Osteoblast (primary cell): ENCODE measurements at regions not wholly inside any gene's neighbourhood (a gene's known extent, or its start where the extent isn't known, plus 50 kb on each side); places are given as distances from the start of the nearest gene placed in this dataset.

Source experiments
- DNase-seq: peaks from one replicate; pipeline ENCODE4 v3.0.0; 2011; ENCODE audit warnings: low spot score, mixed read lengths; ENCODE audit not compliant: insufficient read length; ENCODE audit errors: missing footprints
- H2AFZ ChIP-seq: 2 replicates; pipeline ENCODE4 v1.6.0; 2011; ENCODE audit warnings: mild to moderate bottlenecking, low read length
- H3K27ac ChIP-seq: 2 replicates; pipeline ENCODE4 v1.5.1; 2011; ENCODE audit warnings: mild to moderate bottlenecking, low read depth, low read length, moderate library complexity
- H3K27me3 ChIP-seq: 2 replicates; pipeline ENCODE4 v1.6.0; 2012; ENCODE audit warnings: mild to moderate bottlenecking, control low read depth, inconsistent platforms, low read length, moderate library complexity; ENCODE audit not compliant: insufficient read depth
- H3K36me3 ChIP-seq: 2 replicates; pipeline ENCODE4 v1.5.1; 2011; ENCODE audit warnings: mild to moderate bottlenecking, low read length, control low read depth, moderate library complexity; ENCODE audit not compliant: insufficient read depth
- H3K4me1 ChIP-seq: 2 replicates; pipeline ENCODE4 v1.5.1; 2011; ENCODE audit warnings: mild to moderate bottlenecking, low read length, control low read depth, moderate library complexity; ENCODE audit not compliant: insufficient read depth
- H3K4me2 ChIP-seq: 2 replicates; pipeline ENCODE4 v1.6.0; 2011; ENCODE audit warnings: mild to moderate bottlenecking, low read length; ENCODE audit not compliant: insufficient read depth
- H3K4me3 ChIP-seq: fragments of 200-600 bp; sonication (generic); 3 replicates; pipeline ENCODE4 v1.5.1; 2012; ENCODE audit warnings: mild to moderate bottlenecking, low read length, inconsistent platforms; ENCODE audit not compliant: insufficient read depth
- H3K79me2 ChIP-seq: 2 replicates; pipeline ENCODE4 v1.6.0; 2012; ENCODE audit warnings: mild to moderate bottlenecking, low read length, control low read depth, inconsistent platforms; ENCODE audit not compliant: insufficient read depth
- H3K9me3 ChIP-seq: 2 replicates; pipeline ENCODE4 v1.5.1; 2011; ENCODE audit warnings: low read depth, low read length, control low read depth
- H4K20me1 ChIP-seq: 2 replicates; pipeline ENCODE4 v1.6.0; 2012; ENCODE audit warnings: mild to moderate bottlenecking, low read length, control low read depth; ENCODE audit not compliant: insufficient read depth
- TF ChIP-seq, protein P1 (sequence below): IDR thresholded peaks from 2 replicates; pipeline ENCODE4 v1.5.1; 2011; ENCODE audit warnings: mild to moderate bottlenecking, low read depth, low read length, moderate library complexity; ENCODE audit errors: extremely low read depth

DNA sequence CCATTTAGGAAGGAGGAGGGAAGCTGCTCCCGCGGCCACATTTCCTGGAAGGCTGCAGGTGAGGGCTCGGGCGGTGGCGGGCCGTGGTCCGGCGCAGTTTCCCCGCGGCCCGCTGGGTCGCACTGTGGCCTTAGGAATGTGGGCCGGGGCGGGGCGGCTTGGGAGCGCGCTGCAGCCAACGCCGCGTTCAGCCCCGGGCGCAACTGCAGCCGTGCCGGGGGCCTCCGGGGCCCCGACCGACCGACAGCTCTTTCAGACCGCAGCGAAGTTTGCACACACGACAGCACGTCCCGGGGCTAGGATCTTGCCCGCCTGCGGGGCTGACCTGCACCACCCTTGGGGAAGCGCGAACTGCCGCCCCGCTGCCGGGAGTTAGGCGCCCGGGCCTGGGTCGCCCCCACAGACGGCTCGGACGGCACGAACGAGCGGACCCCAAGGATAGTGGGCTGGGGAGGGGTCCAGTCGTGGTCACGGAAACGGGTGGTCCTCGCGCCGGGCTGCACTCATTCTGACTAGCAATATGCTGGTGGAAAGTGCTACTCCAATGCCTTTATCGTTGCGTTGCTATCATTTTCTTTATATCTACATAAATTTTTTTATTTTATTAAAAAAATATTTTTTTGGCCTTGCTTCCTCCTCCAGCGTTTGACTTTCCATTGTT, 69.9 kb upstream of the DLX2 start:
- H3K4me1 ChIP-seq: no peaks in the 10 kb centered on the region
- no peaks in the 10 kb centered on the region for H3K79me2 ChIP-seq
- H3K9me3 ChIP-seq: no peaks in the 10 kb centered on the region
- peak overlapping the region; percentile 90 for H3K4me2 ChIP-seq
- H3K27me3 ChIP-seq: peaks cover 4% of the 10 kb centered on the region
- peak overlapping the region; percentile 83 for H3K4me3 ChIP-seq
- TF ChIP-seq, protein P1, sequence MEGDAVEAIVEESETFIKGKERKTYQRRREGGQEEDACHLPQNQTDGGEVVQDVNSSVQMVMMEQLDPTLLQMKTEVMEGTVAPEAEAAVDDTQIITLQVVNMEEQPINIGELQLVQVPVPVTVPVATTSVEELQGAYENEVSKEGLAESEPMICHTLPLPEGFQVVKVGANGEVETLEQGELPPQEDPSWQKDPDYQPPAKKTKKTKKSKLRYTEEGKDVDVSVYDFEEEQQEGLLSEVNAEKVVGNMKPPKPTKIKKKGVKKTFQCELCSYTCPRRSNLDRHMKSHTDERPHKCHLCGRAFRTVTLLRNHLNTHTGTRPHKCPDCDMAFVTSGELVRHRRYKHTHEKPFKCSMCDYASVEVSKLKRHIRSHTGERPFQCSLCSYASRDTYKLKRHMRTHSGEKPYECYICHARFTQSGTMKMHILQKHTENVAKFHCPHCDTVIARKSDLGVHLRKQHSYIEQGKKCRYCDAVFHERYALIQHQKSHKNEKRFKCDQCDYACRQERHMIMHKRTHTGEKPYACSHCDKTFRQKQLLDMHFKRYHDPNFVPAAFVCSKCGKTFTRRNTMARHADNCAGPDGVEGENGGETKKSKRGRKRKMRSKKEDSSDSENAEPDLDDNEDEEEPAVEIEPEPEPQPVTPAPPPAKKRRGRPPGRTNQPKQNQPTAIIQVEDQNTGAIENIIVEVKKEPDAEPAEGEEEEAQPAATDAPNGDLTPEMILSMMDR: peak; percentile 64
- no peaks in the 10 kb centered on the region for H3K36me3 ChIP-seq
- peak overlapping the region; percentile 92 for H2AFZ ChIP-seq
- DNase-seq: peak; percentile 94
- no peaks in the 10 kb centered on the region for H4K20me1 ChIP-seq
- H3K27ac ChIP-seq: no peak overlapping the region

DNA sequence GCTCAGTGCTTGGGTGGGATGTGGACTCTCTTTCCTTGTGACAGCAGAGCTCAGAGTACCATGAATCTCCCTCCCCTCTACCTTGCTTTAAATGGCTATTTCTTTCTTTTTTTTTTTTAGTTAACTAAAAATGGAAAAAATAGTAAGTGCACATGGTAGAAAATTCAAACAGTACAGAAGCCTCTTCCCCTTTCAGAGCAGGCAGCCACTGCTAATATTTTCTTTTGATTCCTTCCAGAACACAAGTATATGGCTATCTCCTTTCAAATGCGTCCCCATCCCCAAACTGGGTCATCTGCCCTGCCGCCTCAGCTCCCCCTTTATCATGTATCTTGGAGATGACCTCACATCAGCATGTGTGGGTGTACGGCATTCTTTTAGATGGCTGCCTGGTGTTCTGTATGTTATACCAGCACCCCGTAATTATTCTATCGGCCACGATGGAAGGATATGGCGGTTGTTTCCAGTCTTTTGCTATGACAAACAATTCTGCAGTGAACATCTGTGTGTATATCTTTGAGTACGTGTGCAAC, 70.5 kb upstream of the DLX2 start:
- no peak overlapping the region for H3K27ac ChIP-seq
- no peaks in the 10 kb centered on the region for H4K20me1 ChIP-seq
- TF ChIP-seq, protein P1: no peak
- H3K27me3 ChIP-seq: peaks cover 4% of the 10 kb centered on the region
- H3K79me2 ChIP-seq: no peaks in the 10 kb centered on the region
- H3K4me2 ChIP-seq: peak overlapping the region; percentile 90
- no peaks in the 10 kb centered on the region for H3K36me3 ChIP-seq
- no peaks in the 10 kb centered on the region for H3K9me3 ChIP-seq
- no peak for DNase-seq
- no peak overlapping the region for H2AFZ ChIP-seq
- H3K4me1 ChIP-seq: no peaks in the 10 kb centered on the region
- peak overlapping the region; percentile 83 for H3K4me3 ChIP-seq

DNA sequence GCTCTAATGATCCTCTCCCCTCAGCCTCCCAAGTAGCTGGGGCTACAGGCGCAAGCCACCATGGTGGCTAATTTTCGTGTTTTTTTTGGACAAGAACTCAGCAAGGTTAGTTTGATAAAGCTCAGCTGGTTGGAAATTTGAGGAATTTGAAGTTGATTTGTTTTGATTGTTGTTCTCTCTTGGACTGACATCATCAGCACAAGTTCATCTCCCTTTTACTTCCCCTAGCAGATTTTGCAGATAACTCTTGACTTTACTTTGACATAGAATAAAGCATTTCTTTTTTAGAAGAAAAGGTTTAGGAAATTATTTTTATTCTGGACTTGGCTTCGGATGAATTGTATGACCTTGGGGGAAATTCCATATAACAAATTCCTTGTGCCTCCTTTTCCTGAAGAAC, 74.9 kb upstream of the DLX2 start:
- no peak for DNase-seq
- no peaks in the 10 kb centered on the region for H3K79me2 ChIP-seq
- no peaks in the 10 kb centered on the region for H3K36me3 ChIP-seq
- no peaks in the 10 kb centered on the region for H3K9me3 ChIP-seq
- no peak overlapping the region for H2AFZ ChIP-seq
- H3K4me2 ChIP-seq: no peak overlapping the region
- H3K27ac ChIP-seq: no peak overlapping the region
- no peaks in the 10 kb centered on the region for H4K20me1 ChIP-seq
- H3K27me3 ChIP-seq: no peaks in the 10 kb centered on the region
- H3K4me3 ChIP-seq: no peak overlapping the region
- H3K4me1 ChIP-seq: no peaks in the 10 kb centered on the region
- TF ChIP-seq, protein P1: no peak

DNA sequence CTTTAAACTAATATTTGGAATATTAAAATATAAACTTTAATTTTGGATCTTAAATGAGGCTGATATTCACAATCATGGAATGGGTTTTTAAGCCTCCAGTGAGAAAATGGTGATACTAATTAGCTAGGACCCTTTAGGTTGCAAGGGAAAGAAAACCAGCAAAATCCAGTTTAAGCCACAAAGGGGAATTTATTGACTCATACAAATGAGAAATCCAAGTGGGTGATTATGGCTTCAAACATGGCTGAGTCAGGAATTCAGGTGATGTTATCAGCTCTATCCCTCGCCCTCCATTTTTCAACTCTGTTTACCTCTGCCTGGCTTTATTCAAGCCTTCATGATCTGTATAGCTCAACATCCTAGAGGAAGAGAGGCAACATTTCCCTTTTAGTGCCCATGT, 75.3 kb upstream of the DLX2 start:
- Histone ChIP-seq H3K79me2 (no peaks in the 10 kb centered on the region), H3K4me3 (no peak overlapping the region), H3K27me3 (no peaks in the 10 kb centered on the region), H2AFZ (no peak overlapping the region), H3K27ac (no peak overlapping the region), H3K36me3 (no peaks in the 10 kb centered on the region), H3K9me3 (no peaks in the 10 kb centered on the region), H4K20me1 (no peaks in the 10 kb centered on the region), H3K4me1 (no peaks in the 10 kb centered on the region), H3K4me2 (no peak overlapping the region)
- no peak for DNase-seq
- TF ChIP-seq, protein P1: no peak
